OCI-LY1 (cell line): ENCODE measurements at regions not wholly inside any gene's neighbourhood (a gene's known extent, or its start where the extent isn't known, plus 50 kb on each side); places are given as distances from the start of the nearest gene placed in this dataset.

Experiments
- H2AFZ ChIP-seq: fragments of 200-600 bp; sonication (generic), shearing (Covaris generic); 2 replicates; pipeline ENCODE4 v1.6.0; 2014; ENCODE audit warnings: antibody characterized with exemption, mild to moderate bottlenecking, low read length
- H3F3A ChIP-seq: fragments of 200-600 bp; sonication (generic), shearing (Covaris generic); 2 replicates; pipeline ENCODE4 v1.6.0; 2014; ENCODE audit warnings: mild to moderate bottlenecking, antibody characterized with exemption, low read length, moderate library complexity; ENCODE audit not compliant: insufficient read depth
- H3K27ac ChIP-seq: fragments of 200-600 bp; sonication (generic); 2 replicates; pipeline ENCODE4 v1.5.1; 2014; ENCODE audit warnings: low read length, mixed run types, mild to moderate bottlenecking, low read depth; ENCODE audit not compliant: poor library complexity, severe bottlenecking
- H3K27me3 ChIP-seq: fragments of 200-600 bp; sonication (generic); 2 replicates; pipeline ENCODE4 v1.6.0; 2014; ENCODE audit warnings: antibody characterized with exemption, mild to moderate bottlenecking, low read length, moderate library complexity; ENCODE audit not compliant: insufficient read depth
- H3K36me3 ChIP-seq: fragments of 200-600 bp; sonication (generic); 2 replicates; pipeline ENCODE4 v1.6.1; 2014; ENCODE audit warnings: mild to moderate bottlenecking, antibody characterized with exemption, low read length, moderate library complexity, mixed read lengths; ENCODE audit not compliant: insufficient read depth
- H3K4me1 ChIP-seq: fragments of 200-600 bp; sonication (generic); 2 replicates; pipeline ENCODE4 v1.5.1; 2014; ENCODE audit warnings: mild to moderate bottlenecking, low read length, moderate library complexity; ENCODE audit not compliant: insufficient read depth, severe bottlenecking
- H3K4me2 ChIP-seq: fragments of 200-600 bp; sonication (generic), shearing (Covaris generic); 2 replicates; pipeline ENCODE4 v1.6.1; 2014; ENCODE audit warnings: low read length
- H3K4me3 ChIP-seq: fragments of 200-600 bp; sonication (generic); 2 replicates; pipeline ENCODE4 v1.5.1; 2014; ENCODE audit warnings: low read length, low read depth, mild to moderate bottlenecking, mixed read lengths; ENCODE audit not compliant: poor library complexity, severe bottlenecking
- H3K79me2 ChIP-seq: fragments of 200-600 bp; shearing (Covaris generic); 2 replicates; pipeline ENCODE4 v1.6.1; 2016; ENCODE audit warnings: mixed run types, low read length, mixed read lengths; ENCODE audit not compliant: insufficient read depth
- H3K9ac ChIP-seq: fragments of 200-600 bp; sonication (generic), shearing (Covaris generic); 2 replicates; pipeline ENCODE4 v1.6.1; 2014; ENCODE audit warnings: mild to moderate bottlenecking, low read length, mixed read lengths
- H3K9me2 ChIP-seq: fragments of 200-600 bp; sonication (generic), shearing (Covaris generic); 2 replicates; pipeline ENCODE4 v1.6.1; 2014; ENCODE audit warnings: low read depth, mild to moderate bottlenecking, low read length, mixed read lengths
- H3K9me3 ChIP-seq: fragments of 200-600 bp; shearing (Covaris generic); 2 replicates; pipeline ENCODE4 v1.6.1; 2014; ENCODE audit warnings: low read length, mixed read lengths
- H4K20me1 ChIP-seq: fragments of 200-600 bp; sonication (generic), shearing (Covaris generic); 2 replicates; pipeline ENCODE4 v1.6.0; 2016; ENCODE audit warnings: mild to moderate bottlenecking, low read length; ENCODE audit not compliant: insufficient read depth
- CTCF ChIP-seq: fragments of 200-600 bp; sonication (generic), shearing (Covaris generic); IDR thresholded peaks from 2 replicates; pipeline ENCODE4 v1.5.1; 2017; ENCODE audit warnings: mild to moderate bottlenecking, antibody characterized with exemption, low read length, moderate library complexity, mixed read lengths
- EZH2 ChIP-seq: fragments of 200-600 bp; sonication (generic), shearing (Covaris generic); IDR thresholded peaks from 2 replicates; pipeline ENCODE4 v1.8.0; 2017; ENCODE audit warnings: borderline replicate concordance, mixed run types, mild to moderate bottlenecking, antibody characterized with exemption, low read length, moderate library complexity, mixed read lengths

GRCh38 chr2:10502803-10503107 lies 54.6 kb upstream of the ODC1 start:
- no peak overlapping the region for H3K4me2 ChIP-seq
- no peaks in the 10 kb centered on the region for H3K79me2 ChIP-seq
- H3K27ac ChIP-seq: no peak overlapping the region
- no peaks in the 10 kb centered on the region for H4K20me1 ChIP-seq
- TF ChIP-seq EZH2 (no peak), CTCF (no peak)
- peaks cover 9% of the 10 kb centered on the region; the same call in 1 of the 2 replicates for H3K27me3 ChIP-seq
- H3K4me1 ChIP-seq: no peaks in the 10 kb centered on the region
- no peaks in the 10 kb centered on the region for H3K9me2 ChIP-seq
- no peak overlapping the region for H3K9ac ChIP-seq
- H3K9me3 ChIP-seq: no peaks in the 10 kb centered on the region
- H3K4me3 ChIP-seq: no peak overlapping the region
- H3F3A ChIP-seq: no peaks in the 10 kb centered on the region
- H3K36me3 ChIP-seq: no peaks in the 10 kb centered on the region
- no peak overlapping the region for H2AFZ ChIP-seq

- TF ChIP-seq EZH2: no peak
- TF ChIP-seq CTCF: no peak
- Histone ChIP-seq H3K4me1 (no peaks in the 10 kb centered on the region), H3K79me2 (no peaks in the 10 kb centered on the region), H3K27ac (no peak overlapping the region), H3F3A (no peaks in the 10 kb centered on the region), H2AFZ (no peak overlapping the region), H3K27me3 (peaks cover 13% of the 10 kb centered on the region), H3K9ac (no peak overlapping the region), H4K20me1 (no peaks in the 10 kb centered on the region), H3K36me3 (no peaks in the 10 kb centered on the region), H3K4me2 (no peak overlapping the region), H3K4me3 (no peak overlapping the region), H3K9me3 (no peaks in the 10 kb centered on the region), H3K9me2 (no peaks in the 10 kb centered on the region)
Measured at GRCh38 chr2:10501980-10502802, 54.1 kb upstream of the ODC1 start.

GRCh38 chr2:10501451-10501961 lies 53.4 kb upstream of the ODC1 start:
- H3K36me3 ChIP-seq: no peaks in the 10 kb centered on the region
- TF ChIP-seq CTCF: no peak
- no peak for TF ChIP-seq EZH2
- H3K4me2 ChIP-seq: no peak overlapping the region
- H3K27me3 ChIP-seq: peaks cover 19% of the 10 kb centered on the region
- H3K9ac ChIP-seq: no peak overlapping the region
- H3F3A ChIP-seq: no peaks in the 10 kb centered on the region
- H3K4me3 ChIP-seq: no peak overlapping the region
- no peaks in the 10 kb centered on the region for H3K4me1 ChIP-seq
- H2AFZ ChIP-seq: no peak overlapping the region
- H3K9me2 ChIP-seq: no peaks in the 10 kb centered on the region
- H4K20me1 ChIP-seq: no peaks in the 10 kb centered on the region
- H3K27ac ChIP-seq: no peak overlapping the region
- no peaks in the 10 kb centered on the region for H3K9me3 ChIP-seq
- no peaks in the 10 kb centered on the region for H3K79me2 ChIP-seq
